Adrenal gland (tissue), 9 donors: ENCODE measurements at regions not wholly inside any gene's neighbourhood (a gene's known extent, or its start where the extent isn't known, plus 50 kb on each side); places are given as distances from the start of the nearest gene placed in this dataset.

ENCODE experiments used
- DNase-seq, 7 donors: peaks; one replicate each; pipeline ENCODE4 v3.0.0-alpha.2; 2019 to 2020
- H3K27ac ChIP-seq, 5 donors: fragments of 200-600 bp; sonication (generic) in 4 of 5; 1 replicate in 3 of 5; 2 replicates in 2 of 5; pipeline versions ENCODE4 v1.5.1 to v1.8.0; 2016 to 2020; ENCODE audit warnings: mild to moderate bottlenecking in 1 of 5
- H3K27me3 ChIP-seq: fragments of 200-600 bp; 2 replicates; pipeline ENCODE4 v1.8.0; 2021
- H3K36me3 ChIP-seq, 2 donors: fragments of 200-600 bp; replicated peaks in 1 of 2; 1 replicate in 1 of 2; 2 replicates in 1 of 2; pipeline versions ENCODE4 v1.5.1 to v1.8.0; 2018 to 2022
- H3K4me1 ChIP-seq, 2 donors: fragments of 200-600 bp; replicated peaks in 1 of 2; 1 replicate in 1 of 2; 2 replicates in 1 of 2; pipeline versions ENCODE4 v1.5.1 to v1.8.0; 2018 to 2021
- H3K4me3 ChIP-seq, 4 donors: fragments of 200-600 bp; sonication (generic) in 3 of 4; one replicate each; pipeline ENCODE4 v1.5.1; 2016 to 2018
- H3K9me3 ChIP-seq, 3 donors: fragments of 200-600 bp; sonication (generic) in 1 of 3; replicated peaks in 1 of 3; 1 replicate in 2 of 3; 2 replicates in 1 of 3; pipeline versions ENCODE4 v1.5.1 to v1.8.0; 2016 to 2021
- CTCF ChIP-seq, 6 experiments: fragments of 450-650 bp in 4 of 6; fragments of 200-600 bp in 2 of 6; sonication (generic) in 1 of 6; IDR thresholded peaks; 1 replicate in 5 of 6; 2 replicates in 1 of 6; pipeline versions ENCODE4 v1.5.1 to v1.8.0; 2016 to 2021; ENCODE audit warnings: antibody characterized with exemption in 6 of 6, mild to moderate bottlenecking in 2 of 6, moderate library complexity in 1 of 6
- POLR2A ChIP-seq, 2 donors: fragments of 450-650 bp; IDR thresholded peaks; one replicate each; pipeline ENCODE4 v1.6.1; 2017; ENCODE audit warnings: antibody characterized with exemption in 2 of 2, mild to moderate bottlenecking in 2 of 2, moderate library complexity in 1 of 2
- WGBS, 4 donors: extraction: QIAGEN DNeasy Blood & Tissue Kit in 2 of 4; methylation state at CpG; one replicate each; pipeline versions ENCODE4 v1.1.5 to v1.1.7; 2013 to 2017; 5-methylcytosine and 5-hydroxymethylcytosine counted together
- intact Hi-C, 2 donors: fragments of 100-400 bp; cut with DNase I; formaldehyde crosslinking; loops; one replicate each; pipeline versions ENCODE4 v1.14.1 to v1.15.0; 2022 to 2023
- donor health status: healthy with polysubstance abuse.
- donor health status: Bipolar disorder and iron deficiency.
- donor health status: DM: yes; HTN: yes; CAD: no.
- donor health status: DM: no; HTN: no; CAD: no.
- donor health status: DM: no; HTN: no; CAD: no.

DNA sequence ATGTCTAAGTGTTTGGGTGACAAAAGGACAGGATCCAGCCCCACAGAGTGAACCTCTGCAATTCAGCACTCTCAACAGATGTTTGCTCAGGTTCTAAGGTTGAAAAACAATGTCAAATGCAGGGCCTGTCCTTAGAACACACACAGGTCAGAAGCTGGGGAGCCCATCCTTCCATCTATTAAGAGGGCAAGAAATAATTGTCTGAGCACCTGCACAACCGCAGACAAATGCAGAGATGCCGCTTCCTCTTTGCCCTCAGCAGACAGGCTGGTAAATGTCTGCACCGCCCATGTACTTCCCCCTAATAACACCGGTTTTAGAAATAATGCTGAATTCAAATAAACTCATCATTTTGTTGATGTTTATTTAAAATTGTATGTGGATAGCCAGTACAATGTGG is 414.5 kb upstream of the ADAMTS16 start:
- no peaks in the 10 kb centered on the region for H3K36me3 ChIP-seq
- H3K4me3 ChIP-seq = no peak overlapping the region
- DNase-seq = no peak
- 78 to 91% (median 82%) methylated on average over 4 of the region's 4 CpGs for WGBS, 4 donors
- intact Hi-C loops = no loop called here
- TF ChIP-seq POLR2A (IDR thresholded peaks at IDR 0.05) (no peak), CTCF (IDR thresholded peaks at IDR 0.05) (no peak)
- H3K27me3 ChIP-seq = no peaks in the 10 kb centered on the region
- no peak overlapping the region for H3K27ac ChIP-seq
- H3K4me1 ChIP-seq = no peaks in the 10 kb centered on the region
- no peaks in the 10 kb centered on the region for H3K9me3 ChIP-seq

DNA sequence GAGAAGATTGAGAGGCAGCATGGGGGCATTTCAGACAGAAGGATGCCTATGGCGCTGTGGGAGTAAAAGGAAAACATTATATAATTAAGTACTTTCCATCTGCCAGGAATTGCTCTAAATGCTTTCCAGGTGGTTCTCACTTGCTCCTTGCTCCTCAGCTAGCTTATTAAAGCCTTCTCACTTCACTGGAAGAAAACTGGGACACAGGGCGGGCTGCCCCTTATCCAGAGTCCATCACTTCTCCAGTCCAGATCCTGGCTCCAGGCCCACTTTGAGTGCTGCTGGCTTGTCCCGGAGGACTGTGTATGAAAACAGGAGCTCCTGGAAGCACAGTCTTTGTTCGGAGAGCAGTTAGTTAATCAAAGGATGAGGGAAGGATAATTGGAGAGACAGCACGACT is 409.9 kb upstream of the ADAMTS16 start:
- H3K4me3 ChIP-seq = no peak overlapping the region
- no peaks in the 10 kb centered on the region for H3K4me1 ChIP-seq
- TF ChIP-seq POLR2A (IDR thresholded peaks at IDR 0.05) = no peak
- no peak for TF ChIP-seq CTCF (IDR thresholded peaks at IDR 0.05)
- no peaks in the 10 kb centered on the region for H3K9me3 ChIP-seq
- DNase-seq = no peak
- H3K36me3 ChIP-seq = no peaks in the 10 kb centered on the region
- H3K27ac ChIP-seq = no peak overlapping the region
- no peaks in the 10 kb centered on the region for H3K27me3 ChIP-seq
- intact Hi-C loops = no loop called here
- 42 to 67% (median 60%) methylated on average over 5 of the region's 5 CpGs for WGBS, 4 donors

GRCh38 chr5:4734348-4734747 is 405.8 kb upstream of the ADAMTS16 start:
- no peak for DNase-seq
- no peak for TF ChIP-seq POLR2A (IDR thresholded peaks at IDR 0.05)
- no peak for TF ChIP-seq CTCF (IDR thresholded peaks at IDR 0.05)
- no peaks in the 10 kb centered on the region for H3K27me3 ChIP-seq
- no peak overlapping the region for H3K4me3 ChIP-seq
- intact Hi-C loops = no loop called here
- WGBS, 4 donors = 36 to 49% (median 41%) methylated on average over 2 of the region's 2 CpGs
- H3K36me3 ChIP-seq = no peaks in the 10 kb centered on the region
- no peak overlapping the region for H3K27ac ChIP-seq
- H3K4me1 ChIP-seq = no peaks in the 10 kb centered on the region
- no peaks in the 10 kb centered on the region for H3K9me3 ChIP-seq

- no peak for TF ChIP-seq CTCF (IDR thresholded peaks at IDR 0.05)
- TF ChIP-seq POLR2A (IDR thresholded peaks at IDR 0.05) = no peak
- Histone ChIP-seq H3K4me1 (no peaks in the 10 kb centered on the region), H3K9me3 (no peaks in the 10 kb centered on the region), H3K4me3 (no peak overlapping the region), H3K27me3 (no peaks in the 10 kb centered on the region), H3K36me3 (no peaks in the 10 kb centered on the region), H3K27ac (no peak overlapping the region)
- intact Hi-C loops = no loop called here
- no peak for DNase-seq
- WGBS, 4 donors = 56 to 71% (median 58%) methylated on average over 3 of the region's 3 CpGs
These were observed 404.9 kb upstream of the ADAMTS16 start for GRCh38 chr5:4735261-4735660.
